CD4-positive, alpha-beta T cell (primary cell): ENCODE measurements at regions not wholly inside any gene's neighbourhood (a gene's known extent, or its start where the extent isn't known, plus 50 kb on each side); places are given as distances from the start of the nearest gene placed in this dataset.

ENCODE experiments used
- ATAC-seq: fragments of 200-7000 bp; cut with Tn5 transposase; one replicate; pipeline ENCODE4 v1.10.0; 2022; ENCODE audit warnings: mild to moderate bottlenecking; ENCODE audit not compliant: poor library complexity
- CTCF ChIA-PET: fragments of 350-600 bp; sonication (Branson Sonifier 250); formaldehyde crosslinking; loops from one replicate; lab custom pipeline; 2021; ENCODE audit warnings: antibody characterized with exemption, inconsistent platforms; lab: Charles Lee
- POLR2A ChIA-PET: fragments of 350-600 bp; sonication (Branson Sonifier 250); formaldehyde crosslinking; loops from one replicate; lab custom pipeline; 2021; ENCODE audit warnings: antibody characterized with exemption, inconsistent platforms; lab: Charles Lee
- DNase-seq, 14 experiments: peaks; one replicate each; pipeline ENCODE4 v3.0.0-alpha.2; 2013 to 2020; ENCODE audit warnings: mixed read lengths in 2 of 14
- H3K27ac ChIP-seq, 2 donors: one replicate each; pipeline versions ENCODE4 v1.5.1 to v1.7.0; 2013; ENCODE audit warnings: low read length in 2 of 2, low read depth in 1 of 2, mild to moderate bottlenecking in 1 of 2
- H3K27me3 ChIP-seq, 2 experiments: 1 replicate in 1 of 2; 2 replicates in 1 of 2; pipeline versions ENCODE4 v1.6.1 to v1.7.0; 2013; ENCODE audit warnings: low read length in 2 of 2, control low read depth in 1 of 2, mild to moderate bottlenecking in 1 of 2, moderate library complexity in 1 of 2; ENCODE audit not compliant: insufficient read depth in 2 of 2, control insufficient read depth in 1 of 2
- H3K36me3 ChIP-seq: one replicate; pipeline ENCODE4 v1.6.1; 2013; ENCODE audit warnings: low read length, control low read depth; ENCODE audit not compliant: insufficient read depth
- H3K4me1 ChIP-seq: one replicate; pipeline ENCODE4 v1.6.1; 2013; ENCODE audit warnings: low read length, control low read depth; ENCODE audit not compliant: insufficient read depth
- H3K4me3 ChIP-seq: one replicate; pipeline ENCODE4 v1.5.1; 2013; ENCODE audit warnings: mild to moderate bottlenecking, low read length, moderate library complexity
- H3K9me3 ChIP-seq, 2 experiments: 1 replicate in 1 of 2; 2 replicates in 1 of 2; pipeline versions ENCODE4 v1.6.1 to v1.7.0; 2013; ENCODE audit warnings: low read length in 2 of 2, mild to moderate bottlenecking in 2 of 2, control low read depth in 1 of 2, moderate library complexity in 1 of 2; ENCODE audit not compliant: control insufficient read depth in 1 of 2, insufficient read depth in 1 of 2
- H3K27ac Mint-ChIP-seq: one replicate; pipeline ENCODE4 v1.8.0; 2020; ENCODE audit warnings: mixed read lengths
- H3K27me3 Mint-ChIP-seq: one replicate; pipeline ENCODE4 v1.8.0; 2021; ENCODE audit warnings: mixed read lengths
- H3K36me3 Mint-ChIP-seq: one replicate; pipeline ENCODE4 v1.8.0; 2021; ENCODE audit warnings: low read depth, mixed read lengths
- H3K4me1 Mint-ChIP-seq: one replicate; pipeline ENCODE4 v1.8.0; 2021; ENCODE audit warnings: low read depth, mixed read lengths
- H3K4me3 Mint-ChIP-seq: one replicate; pipeline ENCODE4 v1.8.0; 2020; ENCODE audit warnings: mild to moderate bottlenecking, mixed read lengths
- H3K9me3 Mint-ChIP-seq: one replicate; pipeline ENCODE4 v1.8.0; 2020; ENCODE audit warnings: mixed read lengths
- CTCF ChIP-seq: fragments of 200-600 bp; IDR thresholded peaks from one replicate; pipeline ENCODE4 v1.8.0; 2022; ENCODE audit warnings: antibody characterized with exemption, mild to moderate bottlenecking
- intact Hi-C, 2 experiments: fragments of 100-400 bp; cut with DNase I in 1 of 2; cut with micrococcal nuclease in 1 of 2; formaldehyde crosslinking; loops; one replicate each; pipeline versions ENCODE4 v1.15.1 to v1.9.0; 2023 to 2025; cut with DNase I, micrococcal nuclease

- no peaks in the 10 kb centered on the region for H3K4me1 ChIP-seq
- H3K27ac Mint-ChIP-seq: no peak overlapping the region
- H3K27me3 Mint-ChIP-seq: peaks cover 55% of the 10 kb centered on the region
- no peaks in the 10 kb centered on the region for H3K4me1 Mint-ChIP-seq
- no peak overlapping the region for H3K4me3 ChIP-seq
- ATAC-seq (no peak), DNase-seq (no peak)
- H3K36me3 ChIP-seq: no peaks in the 10 kb centered on the region
- no peak for TF ChIP-seq CTCF
- POLR2A ChIA-PET: no interaction called here
- no peak overlapping the region for H3K27ac ChIP-seq
- CTCF ChIA-PET: no interaction called here
- H3K4me3 Mint-ChIP-seq: no peak overlapping the region
- intact Hi-C loops: no loop called here
- H3K9me3 Mint-ChIP-seq: peaks cover 7% of the 10 kb centered on the region
- peaks cover 9 to 10% of the 10 kb centered on the region in 2 experiments for H3K27me3 ChIP-seq
- H3K36me3 Mint-ChIP-seq: peaks cover 5% of the 10 kb centered on the region
- H3K9me3 ChIP-seq: peaks cover 3 to 15% of the 10 kb centered on the region in 2 experiments
These were observed 323.3 kb downstream of the TRIB2 start for GRCh38 chr2:13040043-13040442.

GRCh38 chr2:13046557-13047165, 329.9 kb downstream of the TRIB2 start:
- ATAC-seq (no peak), DNase-seq (peak in 2 of 14 experiments; percentile 5 to 11)
- H3K4me1 ChIP-seq: no peaks in the 10 kb centered on the region
- POLR2A ChIA-PET: no interaction called here
- Mint-ChIP-seq H3K4me3 (no peak overlapping the region), H3K27me3 (peaks cover 58% of the 10 kb centered on the region), H3K9me3 (no peaks in the 10 kb centered on the region), H3K4me1 (no peaks in the 10 kb centered on the region), H3K36me3 (no peaks in the 10 kb centered on the region), H3K27ac (no peak overlapping the region)
- no peak overlapping the region for H3K4me3 ChIP-seq
- H3K27ac ChIP-seq: no peak overlapping the region
- H3K27me3 ChIP-seq: peaks cover 0 to 7% of the 10 kb centered on the region in 2 experiments
- intact Hi-C loops: no loop called here
- CTCF ChIA-PET: no interaction called here
- H3K9me3 ChIP-seq: peaks cover 0 to 5% of the 10 kb centered on the region in 2 experiments
- TF ChIP-seq CTCF: peak; percentile 36
- H3K36me3 ChIP-seq: no peaks in the 10 kb centered on the region

GRCh38 chr2:13050764-13051163, 334.0 kb downstream of the TRIB2 start:
- peaks cover 0 to 18% of the 10 kb centered on the region in 2 experiments for H3K27me3 ChIP-seq
- TF ChIP-seq CTCF: no peak
- Mint-ChIP-seq H3K4me3 (no peak overlapping the region), H3K36me3 (no peaks in the 10 kb centered on the region), H3K27ac (no peak overlapping the region), H3K4me1 (no peaks in the 10 kb centered on the region), H3K27me3 (peaks cover 34% of the 10 kb centered on the region), H3K9me3 (no peaks in the 10 kb centered on the region)
- H3K36me3 ChIP-seq: no peaks in the 10 kb centered on the region
- H3K4me3 ChIP-seq: no peak overlapping the region
- intact Hi-C loops: no loop called here
- DNase-seq: no peak
- no peak for ATAC-seq
- ChIA-PET POLR2A (no interaction called here), CTCF (no interaction called here)
- no peaks in the 10 kb centered on the region for H3K9me3 ChIP-seq
- no peaks in the 10 kb centered on the region for H3K4me1 ChIP-seq
- no peak overlapping the region for H3K27ac ChIP-seq
